H1 (cell line): ENCODE measurements at regions not wholly inside any gene's neighbourhood (a gene's known extent, or its start where the extent isn't known, plus 50 kb on each side); places are given as distances from the start of the nearest gene placed in this dataset.

Experiments
- CTCF ChIA-PET: fragments of 300-600 bp; sonication (Branson Sonifier 250); formaldehyde crosslinking; loops from one replicate; lab custom pipeline; 2021; ENCODE audit not compliant: partially characterized antibody; lab: Charles Lee
- POLR2A ChIA-PET: fragments of 300-600 bp; sonication (Branson Sonifier 250); formaldehyde crosslinking; loops from one replicate; lab custom pipeline; 2021; ENCODE audit warnings: inconsistent platforms; ENCODE audit not compliant: partially characterized antibody; lab: Charles Lee
- DNase-seq, 2 experiments: peaks; one replicate each; pipeline versions ENCODE4 v3.0.0 to v3.0.0-alpha.2; 2010 to 2022; ENCODE audit warnings: low spot score in 2 of 2, low read depth in 1 of 2, mixed read lengths in 1 of 2
- FAIRE-seq: peaks from 2 replicates; lab custom pipeline; 2011; peaks lifted over from hg19 to GRCh38; lab: Jason Lieb, UNC
- H2AFZ ChIP-seq: 2 replicates; pipeline ENCODE4 v1.8.1; 2012; ENCODE audit warnings: low read length, inconsistent platforms
- H2AK5ac ChIP-seq: 2 replicates; pipeline ENCODE4 v1.6.1; 2013; ENCODE audit warnings: low read depth, low read length
- H2BK120ac ChIP-seq: replicated peaks from 2 replicates; pipeline ENCODE3; 2013; ENCODE audit warnings: low read depth, low read length, inconsistent platforms
- H2BK12ac ChIP-seq: 2 replicates; pipeline ENCODE4 v1.6.1; 2013; ENCODE audit warnings: low read depth, low read length
- H2BK15ac ChIP-seq: 2 replicates; pipeline ENCODE4 v1.6.1; 2013; ENCODE audit warnings: low read length
- H2BK20ac ChIP-seq: 2 replicates; pipeline ENCODE4 v1.6.1; 2013; ENCODE audit warnings: low read length
- H2BK5ac ChIP-seq: 2 replicates; pipeline ENCODE4 v1.6.1; 2013; ENCODE audit warnings: low read depth, low read length
- H3K14ac ChIP-seq: 2 replicates; pipeline ENCODE4 v1.6.1; 2013; ENCODE audit warnings: inconsistent platforms; ENCODE audit not compliant: insufficient read length
- H3K18ac ChIP-seq: 2 replicates; pipeline ENCODE4 v1.6.1; 2013; ENCODE audit warnings: low read length; ENCODE audit errors: extremely low read depth
- H3K23ac ChIP-seq: 2 replicates; pipeline ENCODE4 v1.6.1; 2013; ENCODE audit warnings: inconsistent platforms; ENCODE audit not compliant: insufficient read length
- H3K23me2 ChIP-seq: 2 replicates; pipeline ENCODE4 v1.6.1; 2013; ENCODE audit warnings: low read depth, low read length
- H3K27ac ChIP-seq: 2 replicates; pipeline ENCODE4 v1.6.1; 2011; ENCODE audit warnings: low read depth, low read length, inconsistent platforms
- H3K27me3 ChIP-seq, 4 experiments: replicated peaks in 1 of 4; 1 replicate in 1 of 4; 2 replicates in 3 of 4; pipeline versions ENCODE4 v1.6.1 to v1.8.1; 2011 to 2013; ENCODE audit warnings: low read length in 3 of 4, mild to moderate bottlenecking in 3 of 4, inconsistent platforms in 2 of 4, mixed read lengths in 2 of 4, moderate library complexity in 1 of 4; ENCODE audit not compliant: control insufficient read depth in 3 of 4, insufficient read depth in 3 of 4; ENCODE audit errors: extremely low read depth in 1 of 4
- H3K36me3 ChIP-seq, 4 experiments: 2 replicates each; pipeline versions ENCODE4 v1.6.1 to v1.8.1; 2011 to 2013; ENCODE audit warnings: mild to moderate bottlenecking in 4 of 4, low read length in 3 of 4, moderate library complexity in 2 of 4, control low read depth in 1 of 4, inconsistent platforms in 1 of 4; ENCODE audit not compliant: insufficient read depth in 4 of 4, control insufficient read depth in 2 of 4
- H3K4ac ChIP-seq: replicated peaks from 2 replicates; pipeline ENCODE3; 2013; ENCODE audit warnings: low read length, low read depth, mixed read lengths, inconsistent platforms; ENCODE audit not compliant: insufficient read length
- H3K4me1 ChIP-seq, 4 experiments: replicated peaks in 1 of 4; 1 replicate in 1 of 4; 2 replicates in 3 of 4; pipeline versions ENCODE4 v1.6.1 to v1.8.1; 2011 to 2013; ENCODE audit warnings: low read length in 3 of 4, inconsistent platforms in 2 of 4, mixed read lengths in 1 of 4; ENCODE audit not compliant: insufficient read depth in 4 of 4, control insufficient read depth in 3 of 4
- H3K4me2 ChIP-seq, 2 experiments: 2 replicates each; pipeline versions ENCODE4 v1.6.1 to v1.8.1; 2011 to 2013; ENCODE audit warnings: low read depth in 2 of 2, low read length in 2 of 2, control low read depth in 1 of 2, inconsistent platforms in 1 of 2, mild to moderate bottlenecking in 1 of 2; ENCODE audit not compliant: insufficient read depth in 1 of 2
- H3K4me3 ChIP-seq, 4 experiments: fragments of 200-600, 300-600 bp in 1 of 4; sonication (generic), shearing (Covaris generic), sonication (Bioruptor Twin) in 1 of 4; 2 replicates each; pipeline versions ENCODE4 v1.5.1 to v1.8.1; 2011 to 2016; ENCODE audit warnings: low read length in 4 of 4, low read depth in 3 of 4, control low read depth in 2 of 4, inconsistent platforms in 2 of 4, mild to moderate bottlenecking in 2 of 4, mixed read lengths in 1 of 4, moderate library complexity in 1 of 4; ENCODE audit not compliant: insufficient read depth in 2 of 4; ENCODE audit errors: extremely low read depth in 1 of 4
- H3K56ac ChIP-seq: replicated peaks from 2 replicates; pipeline ENCODE3; 2013; ENCODE audit warnings: low read depth, mild to moderate bottlenecking, mixed read lengths, low read length, inconsistent platforms; ENCODE audit not compliant: insufficient read length
- H3K79me1 ChIP-seq: 2 replicates; pipeline ENCODE4 v1.6.1; 2013; ENCODE audit warnings: low read depth, low read length, control low read depth
- H3K79me2 ChIP-seq, 2 experiments: 2 replicates each; pipeline versions ENCODE4 v1.6.1 to v1.8.1; 2012 to 2013; ENCODE audit warnings: low read length in 2 of 2, mild to moderate bottlenecking in 2 of 2, inconsistent platforms in 1 of 2; ENCODE audit not compliant: insufficient read depth in 2 of 2, control insufficient read depth in 1 of 2
- H3K9ac ChIP-seq, 4 experiments: replicated peaks in 1 of 4; 1 replicate in 1 of 4; 2 replicates in 3 of 4; pipeline versions ENCODE4 v1.6.1 to v1.8.1; 2011 to 2013; ENCODE audit warnings: low read depth in 3 of 4, low read length in 3 of 4, control low read depth in 2 of 4, mild to moderate bottlenecking in 2 of 4, moderate library complexity in 2 of 4, inconsistent platforms in 1 of 4; ENCODE audit errors: extremely low read depth in 1 of 4
- H3K9me3 ChIP-seq, 2 experiments: 2 replicates each; pipeline versions ENCODE4 v1.6.1 to v1.8.1; 2012 to 2013; ENCODE audit warnings: mild to moderate bottlenecking in 2 of 2, moderate library complexity in 2 of 2, control low read depth in 1 of 2, inconsistent platforms in 1 of 2, low read depth in 1 of 2, low read length in 1 of 2, mixed read lengths in 1 of 2; ENCODE audit not compliant: insufficient read depth in 2 of 2
- H4K20me1 ChIP-seq, 2 experiments: replicated peaks in 1 of 2; 2 replicates each; pipeline versions ENCODE3 to v1.8.1; 2011 to 2013; ENCODE audit warnings: inconsistent platforms in 2 of 2, low read length in 2 of 2, mild to moderate bottlenecking in 1 of 2; ENCODE audit not compliant: insufficient read depth in 2 of 2, control insufficient read depth in 1 of 2
- H4K5ac ChIP-seq: 2 replicates; pipeline ENCODE4 v1.6.1; 2013; ENCODE audit warnings: low read length, low read depth, mixed read lengths, inconsistent platforms; ENCODE audit not compliant: insufficient read length
- H4K8ac ChIP-seq: 2 replicates; pipeline ENCODE4 v1.8.0; 2013; ENCODE audit warnings: mild to moderate bottlenecking, moderate library complexity, low read length, inconsistent platforms; ENCODE audit not compliant: insufficient read depth; ENCODE audit errors: extremely low read depth
- H4K91ac ChIP-seq: replicated peaks from 2 replicates; pipeline ENCODE3; 2013; ENCODE audit warnings: low read length, mixed read lengths, inconsistent platforms; ENCODE audit not compliant: insufficient read length
- ATF3 ChIP-seq: IDR thresholded peaks from 2 replicates; pipeline ENCODE4 v1.6.1; 2011; ENCODE audit warnings: low read depth, mild to moderate bottlenecking, low read length; ENCODE audit not compliant: insufficient read depth
- BACH1 ChIP-seq: IDR thresholded peaks from 2 replicates; pipeline ENCODE4 v1.6.1; 2012; ENCODE audit warnings: low read length, improper control_type of control experiment
- BCL11A ChIP-seq, 2 experiments: IDR thresholded peaks; one replicate each; pipeline ENCODE4 v1.6.1; 2011; ENCODE audit warnings: low read depth in 2 of 2, low read length in 2 of 2, mild to moderate bottlenecking in 2 of 2
- CTBP2 ChIP-seq: IDR thresholded peaks from 2 replicates; pipeline ENCODE4 v1.7.0; 2011; ENCODE audit warnings: borderline replicate concordance, mild to moderate bottlenecking, moderate library complexity, mixed read lengths, low read length; ENCODE audit not compliant: insufficient read depth, insufficient read length
- EGR1 ChIP-seq: IDR thresholded peaks from 2 replicates; pipeline ENCODE4 v1.6.1; 2011; ENCODE audit warnings: low read depth, low read length, borderline replicate concordance
- FOSL1 ChIP-seq: IDR thresholded peaks from 2 replicates; pipeline ENCODE4 v1.6.1; 2011; ENCODE audit warnings: mild to moderate bottlenecking, low read depth, low read length, moderate library complexity; ENCODE audit not compliant: insufficient read depth
- JUND ChIP-seq: IDR thresholded peaks from 2 replicates; pipeline ENCODE4 v1.6.1; 2011; ENCODE audit warnings: mild to moderate bottlenecking, improper control_type of control experiment, low read length
- KDM4A ChIP-seq: IDR thresholded peaks from one replicate; pipeline ENCODE4 v1.7.1; 2012; ENCODE audit warnings: low read depth, mild to moderate bottlenecking, moderate library complexity, low read length, inconsistent platforms; ENCODE audit not compliant: severe bottlenecking
- NANOG ChIP-seq: IDR thresholded peaks from 2 replicates; pipeline ENCODE4 v1.6.1; 2011; ENCODE audit warnings: low read length, low read depth, mild to moderate bottlenecking, inconsistent platforms; ENCODE audit not compliant: insufficient read depth, poor library complexity, severe bottlenecking
- POLR2A ChIP-seq, 2 experiments: IDR thresholded peaks; 1 replicate in 1 of 2; 2 replicates in 1 of 2; pipeline ENCODE4 v1.6.1; 2011; ENCODE audit warnings: low read depth in 2 of 2, low read length in 2 of 2, mild to moderate bottlenecking in 2 of 2; ENCODE audit errors: control extremely low read depth in 1 of 2
- RAD21 ChIP-seq, 2 experiments: IDR thresholded peaks in 1 of 2; conservative IDR thresholded peaks in 1 of 2; 2 replicates each; pipeline ENCODE4 v1.6.1; 2011; ENCODE audit warnings: low read depth in 2 of 2, low read length in 2 of 2, improper control_type of control experiment in 1 of 2, inconsistent platforms in 1 of 2, mild to moderate bottlenecking in 1 of 2, moderate library complexity in 1 of 2
- SP2 ChIP-seq: IDR thresholded peaks from 2 replicates; pipeline ENCODE4 v1.6.1; 2012; ENCODE audit warnings: mild to moderate bottlenecking, low read length, inconsistent platforms
- TBP ChIP-seq: IDR thresholded peaks from 2 replicates; pipeline ENCODE4 v1.6.1; 2011; ENCODE audit warnings: low read depth, low read length, improper control_type of control experiment
- ZNF274 ChIP-seq: IDR thresholded peaks from 2 replicates; pipeline ENCODE4 v1.7.0; 2012; ENCODE audit warnings: low read length, borderline replicate concordance; ENCODE audit errors: extremely low read depth
- WGBS, 2 experiments: shearing (Covaris generic) in 1 of 2; methylation state at CpG; one replicate each; pipeline versions ENCODE4 v1.1.6 to v1.1.7; 2013 to 2015; ENCODE audit warnings: low lambda C conversion rate in 2 of 2, mixed read lengths in 2 of 2, inconsistent platforms in 1 of 2, low coverage in 1 of 2, missing lambda C conversion rate in 1 of 2; ENCODE audit not compliant: insufficient replicate concordance in 2 of 2, insufficient coverage in 1 of 2, insufficient read length in 1 of 2; ENCODE audit errors: extremely low coverage in 1 of 2, missing lambda C conversion rate in 1 of 2; 5-methylcytosine and 5-hydroxymethylcytosine counted together

- Histone ChIP-seq H2BK20ac (no peak overlapping the region), H2BK15ac (no peak overlapping the region), H3K79me2 (no peaks in the 10 kb centered on the region), H2AFZ (no peak overlapping the region), H2AK5ac (no peak overlapping the region), H4K91ac (no peak overlapping the region), H2BK5ac (no peak overlapping the region), H3K23ac (no peak overlapping the region), H3K4ac (no peak overlapping the region), H4K20me1 (no peaks in the 10 kb centered on the region), H3K14ac (no peak overlapping the region), H3K27me3 (no peaks in the 10 kb centered on the region), H2BK12ac (no peak overlapping the region), H3K36me3 (no peaks in the 10 kb centered on the region), H3K4me3 (no peak overlapping the region), H4K5ac (no peak overlapping the region), H3K18ac (no peak overlapping the region), H3K9ac (no peak overlapping the region), H3K23me2 (no peaks in the 10 kb centered on the region), H3K56ac (no peak overlapping the region), H2BK120ac (no peak overlapping the region), H3K9me3 (no peaks in the 10 kb centered on the region), H3K4me2 (no peak overlapping the region), H3K79me1 (no peaks in the 10 kb centered on the region), H4K8ac (no peak overlapping the region), H3K4me1 (peaks cover 0 to 5% (median 1%) of the 10 kb centered on the region in 4 experiments; a peak in 3 of 7 replicates), H3K27ac (no peak overlapping the region)
- DNase-seq (no peak), FAIRE-seq (no peak)
- ChIA-PET POLR2A (no interaction called here), CTCF (interaction anchor here (0.7 to 2.0 kb wide), 6 partner anchors 11 to 190 kb away, joined by 3 to 5 read pairs (median 3); no protein-coding TSS in a partner anchor)
- 88% methylated on average over 4 of the region's 4 CpGs; no CpG with 5 or more reads in 1 of the 2 experiments for WGBS, 2 experiments
- TF ChIP-seq RAD21 (IDR thresholded peaks at IDR 0.05 in 1 of 2, conservative IDR thresholded peaks at IDR 0.05 in 1 of 2; ENCODE audit: low read depth in 2 of 2, low read length in 2 of 2) = no peak
- TF ChIP-seq ZNF274 = no peak
- TF ChIP-seq JUND = no peak
- no peak for TF ChIP-seq BCL11A (IDR thresholded peaks at IDR 0.05; ENCODE audit: low read depth in 2 of 2, low read length in 2 of 2)
- no peak for TF ChIP-seq POLR2A (IDR thresholded peaks at IDR 0.05; ENCODE audit: control extremely low read depth in 1 of 2, low read depth in 2 of 2, low read length in 2 of 2)
- no peak for TF ChIP-seq CTBP2
- TF ChIP-seq EGR1 = no peak
- no peak for TF ChIP-seq FOSL1
- TF ChIP-seq KDM4A = no peak
- TF ChIP-seq SP2 = no peak
- no peak for TF ChIP-seq ATF3
- TF ChIP-seq NANOG = no peak
- TF ChIP-seq BACH1 = no peak
- no peak for TF ChIP-seq TBP
These were observed 68.4 kb upstream of the SORL1 start for GRCh38 chr11:121383716-121384115.
